Eye (tissue), 1 donor: ENCODE measurements at regions not wholly inside any gene's neighbourhood (a gene's known extent, or its start where the extent isn't known, plus 50 kb on each side); places are given as distances from the start of the nearest gene placed in this dataset.
"Not testable (repeated sequence)": the region's sequence is repeated elsewhere in the genome, so short reads cannot be mapped to it uniquely, and the experiment has no call there.

Experiments used
- DNase-seq: peaks from one replicate; pipeline ENCODE4 v3.0.0-alpha.2; 2015

DNA sequence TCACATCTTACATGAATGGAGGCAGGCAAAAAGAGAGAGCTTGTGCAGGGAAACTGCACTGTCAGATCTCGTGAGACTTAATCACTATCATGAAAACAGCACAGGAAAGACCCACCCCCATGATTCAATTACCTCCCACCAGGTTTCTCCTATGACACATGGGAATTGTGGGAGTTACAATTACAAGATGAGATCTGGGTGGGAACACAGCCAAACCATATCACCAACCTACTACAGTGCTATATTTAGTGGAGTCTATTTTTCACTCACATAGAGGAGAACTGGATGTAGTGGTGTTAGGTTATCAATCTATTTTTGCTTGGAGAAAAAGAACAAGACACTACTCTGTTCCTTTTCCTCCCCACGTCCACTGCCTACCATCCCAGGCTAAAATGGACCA is 276.6 kb downstream of the KCTD12 start:
- DNase-seq = no peak

DNA sequence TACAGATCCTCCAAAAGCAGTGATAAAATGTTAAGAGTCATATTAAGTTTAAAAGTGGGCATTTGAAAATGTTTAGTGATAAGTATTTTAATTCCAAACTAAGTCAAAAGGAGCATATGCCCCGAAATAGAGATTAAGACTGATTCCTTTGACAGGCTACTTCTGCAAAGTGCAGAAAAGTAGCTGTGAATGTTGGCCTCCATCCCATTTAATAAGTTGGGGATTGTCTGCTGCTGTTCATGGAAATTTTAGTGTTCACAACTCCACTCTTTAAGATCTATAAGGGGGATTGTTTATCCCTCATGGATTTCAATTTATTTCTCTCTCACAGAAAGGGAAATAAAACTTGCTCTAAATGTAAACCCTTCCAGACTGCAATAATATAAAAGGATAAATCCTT is 278.3 kb downstream of the KCTD12 start:
- peak; percentile 42 for DNase-seq

DNA sequence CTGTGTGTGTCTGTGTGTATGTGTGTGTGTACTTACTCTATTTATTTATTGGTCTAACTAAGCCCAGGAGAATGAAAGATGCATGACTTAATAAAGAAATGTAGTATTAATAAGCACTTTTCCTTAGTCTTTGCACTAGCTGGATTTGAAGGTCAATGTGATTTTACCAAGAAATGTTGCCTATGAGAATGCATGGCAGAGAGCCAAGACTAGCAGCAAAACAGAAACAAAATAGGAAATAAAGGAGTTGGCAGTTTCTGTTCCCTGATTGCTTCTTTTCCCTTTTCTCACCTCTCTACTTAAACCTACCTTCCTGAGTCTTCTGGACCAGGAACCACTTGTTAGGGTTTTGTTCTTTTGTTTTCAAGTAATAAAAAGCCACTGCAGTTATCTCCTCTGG is 286.1 kb downstream of the KCTD12 start:
- DNase-seq = no peak

DNA sequence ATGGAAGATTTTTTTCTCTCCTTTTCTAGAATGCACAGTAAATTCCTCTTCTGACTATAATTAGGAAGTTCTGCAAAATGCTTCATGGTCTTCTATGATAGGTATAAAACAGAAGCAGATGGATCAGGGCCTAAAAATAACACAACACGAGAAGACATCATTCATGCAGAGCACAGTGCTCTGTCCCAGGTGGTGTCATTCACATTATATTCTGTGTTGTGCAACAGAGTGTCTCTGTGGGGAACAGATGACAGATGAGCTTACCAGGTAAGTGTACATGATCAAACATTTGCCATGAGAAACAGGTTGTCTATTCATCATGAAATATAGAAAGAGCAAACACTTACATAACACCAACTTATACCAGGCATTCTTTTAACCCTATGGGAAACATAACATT is 288.3 kb downstream of the KCTD12 start:
- no peak for DNase-seq

DNA sequence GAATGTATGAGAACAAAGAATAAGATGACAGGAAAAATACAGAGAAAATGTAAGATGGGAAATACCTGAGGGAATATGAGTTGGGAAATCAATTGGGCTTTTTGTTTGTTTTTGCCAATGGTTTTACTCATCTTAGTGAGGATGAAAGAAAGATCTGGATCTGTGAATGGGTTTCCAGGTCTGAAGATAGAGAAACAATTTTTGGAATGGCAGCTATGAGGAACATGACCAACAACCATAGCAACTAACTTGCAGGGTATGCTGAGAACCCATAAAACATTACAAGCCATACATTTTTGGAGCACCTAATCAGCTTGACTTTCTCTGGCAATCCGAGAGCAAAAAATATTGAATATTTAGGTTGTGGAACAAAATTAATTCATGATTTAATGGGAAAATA is 290.0 kb downstream of the KCTD12 start:
- no peak for DNase-seq

DNA sequence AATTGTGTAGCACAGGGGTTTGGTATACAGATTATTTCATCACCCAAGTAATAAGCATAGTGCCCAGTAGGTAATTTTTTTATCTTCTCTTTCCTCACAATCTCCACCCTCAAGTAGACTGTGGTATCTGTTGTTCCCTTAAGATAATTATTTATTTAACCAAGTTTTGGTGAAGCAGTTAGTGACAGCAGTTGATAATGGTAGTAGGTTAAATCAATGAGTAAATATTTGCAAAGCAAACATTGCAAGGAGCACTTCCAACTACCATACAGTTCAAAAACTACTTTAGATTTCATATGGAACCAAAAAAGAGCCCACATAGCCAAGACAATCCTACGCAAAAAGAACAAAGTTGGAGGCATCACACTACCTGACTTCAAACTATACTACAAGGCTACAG is 291.8 kb downstream of the KCTD12 start:
- no peak for DNase-seq

DNA sequence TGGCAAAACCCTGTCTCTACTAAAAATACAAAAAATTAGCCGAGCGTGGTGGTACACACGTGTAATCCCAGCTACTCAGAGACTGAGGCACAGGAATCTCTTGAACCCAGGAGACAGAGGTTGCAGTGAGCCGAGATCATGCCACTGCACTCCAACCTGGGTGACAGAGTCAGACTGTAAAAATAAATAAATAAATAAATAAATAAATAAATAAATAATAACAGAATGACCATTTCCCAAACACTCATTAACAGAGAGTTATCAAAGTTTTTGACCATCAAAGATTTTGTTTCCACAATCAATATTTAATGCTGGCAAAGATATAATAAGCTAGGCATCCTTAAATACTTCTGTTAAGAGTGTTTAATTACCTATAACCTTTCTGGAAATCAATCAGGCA is 299.4 kb downstream of the KCTD12 start:
- DNase-seq = no peak

DNA sequence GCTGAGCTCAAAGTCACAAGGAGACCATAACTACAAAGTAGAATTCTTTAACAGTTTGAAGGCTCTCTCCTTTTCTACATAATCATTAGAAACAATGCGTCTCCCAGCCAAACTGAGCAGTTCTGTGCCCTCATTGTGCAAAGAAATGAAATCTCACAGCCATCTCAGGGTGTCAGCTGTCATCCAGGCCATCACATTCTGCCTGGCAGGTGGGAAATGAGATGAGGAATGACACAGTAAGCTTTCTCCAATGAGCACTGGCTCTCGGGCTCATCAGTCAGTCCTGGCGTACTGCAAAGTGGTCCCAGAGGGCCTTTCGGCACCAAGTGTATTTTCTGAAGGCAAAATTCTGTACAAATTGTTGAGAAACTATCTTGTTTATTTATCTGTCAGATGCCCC is 306.5 kb downstream of the KCTD12 start:
- DNase-seq = no peak

DNA sequence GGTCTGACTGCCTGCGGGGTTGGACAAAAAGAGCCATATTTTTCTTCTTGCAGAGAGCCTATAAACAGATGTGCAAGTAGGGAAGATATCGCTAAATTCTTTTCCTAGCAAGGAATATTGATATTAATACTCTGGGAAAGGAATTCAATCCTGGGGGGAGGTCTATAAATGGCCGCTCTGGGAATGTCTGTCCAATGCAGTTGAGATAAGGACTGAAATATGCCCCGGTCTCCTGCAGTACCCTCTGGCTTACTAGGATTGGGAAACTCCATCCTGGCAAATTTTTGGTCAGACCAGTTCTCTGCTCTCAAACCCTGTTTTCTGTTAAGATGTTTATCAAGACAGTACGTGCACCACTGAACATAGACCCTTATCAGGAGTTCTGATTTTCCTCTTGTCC is 310.6 kb downstream of the KCTD12 start:
- not testable (repeated sequence) for DNase-seq

DNA sequence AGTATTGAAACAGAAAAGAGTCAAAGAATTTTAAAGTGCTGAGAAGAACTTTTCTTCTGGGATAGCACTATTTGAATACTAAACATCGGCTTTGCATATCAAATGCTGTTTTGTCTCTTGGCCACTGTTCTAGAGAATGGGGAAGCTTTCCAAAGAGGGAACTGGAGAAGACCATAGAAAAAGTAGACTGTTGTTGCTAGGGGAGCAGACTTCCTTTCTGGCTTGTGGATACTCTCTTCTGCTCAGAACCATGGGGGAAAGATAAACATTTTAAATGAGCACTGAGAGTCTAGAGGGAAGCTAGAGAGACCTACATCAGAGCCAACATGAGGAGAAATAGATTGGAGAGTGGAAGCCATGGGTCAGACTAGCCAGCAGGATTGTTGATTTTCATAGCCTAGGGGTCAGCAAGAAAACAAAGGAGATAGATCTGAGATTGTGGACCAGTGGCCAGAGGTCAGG is 315.7 kb downstream of the KCTD12 start:
- peak; percentile 31 for DNase-seq

DNA sequence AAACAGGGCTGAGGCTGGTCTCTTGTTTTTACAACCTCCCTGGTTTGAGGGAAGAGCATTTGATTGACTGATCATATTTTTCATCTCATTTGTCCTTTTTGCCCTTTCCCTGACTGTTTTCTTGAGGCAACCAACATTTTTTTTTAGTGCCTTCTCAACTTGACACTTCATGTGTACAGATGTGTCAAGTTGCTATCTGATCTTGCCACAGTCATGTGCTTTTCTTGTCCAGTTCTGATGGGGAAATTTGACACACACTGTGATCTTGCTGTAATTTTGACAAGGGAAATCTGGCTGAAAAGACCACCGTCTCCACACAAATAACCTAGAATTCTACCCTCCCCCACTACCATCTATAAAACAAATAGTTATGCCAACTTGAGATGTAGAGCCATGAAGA is 329.6 kb downstream of the KCTD12 start:
- no peak for DNase-seq

DNA sequence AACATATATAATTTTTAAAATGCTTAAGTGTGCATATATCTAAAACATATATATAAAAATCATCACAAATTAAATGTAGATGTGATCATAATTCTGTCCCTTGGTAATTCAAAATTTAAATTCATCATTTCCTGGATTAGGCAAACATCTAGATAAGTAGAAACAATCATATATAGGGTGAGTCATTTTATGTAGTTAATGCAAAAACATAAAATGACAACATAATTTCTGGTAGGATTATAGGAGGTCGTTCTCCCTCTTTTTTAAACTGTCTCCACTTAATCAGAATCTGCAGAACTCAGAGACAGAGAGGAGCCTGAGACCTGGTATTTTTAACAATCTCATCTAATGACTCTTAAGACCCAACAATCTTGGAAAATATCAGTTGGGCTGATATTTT is 333.4 kb downstream of the KCTD12 start:
- DNase-seq = no peak

DNA sequence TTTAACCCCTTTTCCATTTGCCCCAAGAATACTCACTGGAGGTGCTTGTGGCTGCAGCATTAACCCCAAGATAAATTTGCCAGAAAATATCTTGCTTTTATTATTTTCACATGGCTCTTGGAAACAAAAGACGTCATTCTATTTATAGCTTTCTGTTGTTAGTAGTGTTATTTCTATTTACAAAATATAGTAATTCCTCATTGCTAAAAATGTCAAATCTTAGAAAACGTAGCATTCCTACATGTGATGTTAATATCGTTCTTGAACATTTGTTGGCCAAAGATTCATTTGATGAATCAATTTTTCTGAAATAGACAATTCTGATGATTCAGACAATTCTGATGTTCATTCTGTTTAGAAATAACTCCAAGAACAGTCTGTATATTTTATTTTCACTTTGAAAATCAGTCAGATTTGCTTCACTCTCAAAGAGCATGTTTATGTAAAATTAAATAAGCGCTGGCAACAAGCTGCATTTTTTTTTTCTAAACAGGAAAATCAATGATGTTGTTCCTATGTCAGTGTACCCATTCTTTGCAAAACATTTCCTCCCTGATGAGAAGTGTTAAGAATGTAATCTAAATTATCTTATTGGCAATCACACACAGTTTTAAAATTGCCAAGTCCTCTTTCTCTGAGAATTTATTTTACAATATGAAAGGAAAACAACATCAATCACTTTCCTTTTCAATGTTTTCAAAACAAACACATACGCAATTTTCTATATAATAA is 334.0 kb downstream of the KCTD12 start:
- DNase-seq = peak; percentile 27

DNA sequence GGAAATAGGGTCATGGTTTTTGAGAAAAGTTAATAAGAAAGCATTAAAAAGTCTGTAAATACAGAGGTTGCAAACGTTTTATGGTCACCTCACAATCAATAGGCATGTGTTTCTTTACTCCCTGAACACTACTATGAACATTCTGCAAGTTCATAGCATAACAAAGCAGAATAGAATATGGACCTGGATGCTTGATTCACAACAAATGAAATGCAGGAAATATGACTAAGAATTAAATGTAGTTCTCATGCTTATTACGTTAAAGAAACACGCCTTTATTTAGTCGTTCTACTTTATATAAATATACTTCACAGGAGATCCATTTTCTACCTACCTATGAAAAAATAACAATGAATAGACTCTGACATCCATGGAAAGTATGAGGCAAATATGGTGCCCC is 344.0 kb downstream of the KCTD12 start:
- DNase-seq = no peak

DNA sequence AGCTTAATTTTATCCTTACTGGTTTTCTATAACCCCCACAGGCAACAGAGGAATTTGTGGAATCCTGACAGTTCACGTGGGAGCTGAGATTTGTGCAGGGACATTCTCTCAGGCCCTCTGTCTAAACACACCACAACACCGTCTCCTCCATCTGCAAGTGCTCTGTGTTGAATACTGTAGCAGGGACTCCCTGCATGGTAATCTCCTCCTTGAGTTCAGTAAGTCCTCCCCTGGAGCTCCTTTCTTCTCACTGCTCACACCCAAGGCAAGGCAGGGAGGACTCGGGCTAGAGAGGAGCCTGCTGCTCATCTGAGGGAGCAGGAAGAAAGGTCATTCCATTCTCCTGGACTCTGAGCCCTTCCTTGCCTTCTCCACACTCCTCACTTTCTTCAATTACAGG is 348.2 kb downstream of the KCTD12 start:
- no peak for DNase-seq

DNA sequence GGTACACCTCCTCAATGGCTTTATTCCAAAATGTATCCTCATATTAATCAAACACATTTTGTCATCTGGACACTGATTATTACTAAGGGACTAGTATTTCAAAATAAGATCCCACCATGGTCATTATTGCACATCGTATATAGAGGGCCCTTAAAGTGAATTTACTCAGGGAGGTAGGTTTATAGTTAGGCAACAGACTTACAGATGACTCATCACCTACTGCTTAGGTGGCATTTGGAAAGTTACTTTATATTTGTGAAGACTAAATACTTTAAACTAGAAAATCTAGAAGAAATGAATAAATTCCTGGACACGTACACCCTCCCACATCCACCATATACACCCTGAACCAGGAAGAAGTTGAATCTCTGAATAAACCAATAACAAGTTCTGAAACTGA is 353.0 kb downstream of the KCTD12 start:
- DNase-seq = no peak

DNA sequence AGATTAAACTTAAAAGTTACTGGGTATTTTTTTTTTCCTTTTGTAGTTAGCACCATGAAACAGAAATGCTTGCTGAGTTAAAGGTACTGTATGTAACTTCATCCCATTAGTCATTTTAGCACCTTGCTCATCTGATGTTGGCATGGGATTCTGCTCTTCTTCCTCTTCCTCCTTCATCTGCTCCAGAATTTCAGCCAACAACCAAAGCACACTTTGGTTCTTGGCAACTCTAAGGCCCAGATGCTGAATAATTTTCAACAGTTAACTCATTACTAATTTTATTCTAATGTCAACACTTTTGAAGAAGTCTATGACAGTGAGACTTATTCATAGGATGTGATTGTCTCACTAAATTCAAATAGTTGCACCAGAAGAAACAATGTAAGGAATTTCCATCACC is 359.2 kb downstream of the KCTD12 start:
- DNase-seq = no peak

DNA sequence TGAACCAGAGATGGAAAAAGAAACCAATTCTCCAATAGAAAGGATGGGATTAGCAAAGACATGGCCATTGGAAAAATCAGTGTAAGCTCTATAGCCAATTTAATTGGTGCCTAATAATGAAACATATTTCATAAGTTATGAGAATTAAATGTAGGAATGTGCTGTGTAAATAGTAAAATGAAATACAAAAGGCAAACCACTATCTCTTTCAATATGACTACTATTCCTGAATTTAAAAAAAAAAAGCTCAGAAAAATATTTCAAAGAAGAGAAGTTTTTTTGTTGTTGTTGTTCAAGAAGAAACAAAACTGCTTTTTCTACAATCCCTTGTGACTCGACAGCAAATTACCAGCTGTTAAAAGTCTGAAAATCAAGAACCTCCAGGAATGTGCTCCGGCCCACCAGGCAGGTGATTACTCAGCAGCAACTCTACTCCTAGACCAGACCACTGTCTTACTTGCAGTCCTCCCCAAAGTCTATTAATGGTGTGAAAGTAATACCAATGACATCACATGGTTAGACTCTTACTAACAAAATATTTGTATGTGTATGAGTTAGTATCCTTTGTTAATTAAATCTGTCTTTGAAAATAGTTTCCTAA is 362.4 kb downstream of the KCTD12 start:
- no peak for DNase-seq

DNA sequence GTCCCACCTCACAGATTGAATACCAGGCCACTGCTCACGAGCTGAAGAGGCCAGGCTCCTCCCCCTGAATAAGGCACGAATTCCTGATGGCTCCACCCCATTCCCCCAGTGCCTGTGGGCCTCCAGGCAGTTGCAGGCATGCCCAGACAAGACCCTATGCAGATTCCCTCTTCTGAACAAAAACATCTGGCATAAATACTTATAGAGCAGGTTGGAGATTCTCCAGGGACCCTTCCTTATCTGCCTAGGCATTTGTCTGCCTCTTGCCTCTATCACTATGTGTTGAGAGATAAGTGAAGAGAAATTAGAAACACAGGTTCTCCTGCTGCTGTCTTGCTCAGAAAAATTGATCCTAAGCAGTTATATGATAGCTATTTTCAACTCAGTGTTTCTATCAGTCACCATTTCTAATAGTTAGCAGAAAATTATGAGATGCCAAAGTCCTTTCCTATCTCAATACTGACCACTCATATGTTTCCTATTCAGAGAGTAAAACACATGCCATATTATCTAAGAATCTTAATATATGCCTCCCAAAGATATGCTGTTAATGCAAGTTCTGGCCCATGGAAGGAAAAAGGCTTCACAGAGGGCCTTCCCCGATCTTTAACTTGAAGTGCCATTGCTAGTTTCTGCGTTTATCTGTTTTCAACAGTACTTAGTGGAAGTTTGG is 364.0 kb downstream of the KCTD12 start:
- DNase-seq = no peak

DNA sequence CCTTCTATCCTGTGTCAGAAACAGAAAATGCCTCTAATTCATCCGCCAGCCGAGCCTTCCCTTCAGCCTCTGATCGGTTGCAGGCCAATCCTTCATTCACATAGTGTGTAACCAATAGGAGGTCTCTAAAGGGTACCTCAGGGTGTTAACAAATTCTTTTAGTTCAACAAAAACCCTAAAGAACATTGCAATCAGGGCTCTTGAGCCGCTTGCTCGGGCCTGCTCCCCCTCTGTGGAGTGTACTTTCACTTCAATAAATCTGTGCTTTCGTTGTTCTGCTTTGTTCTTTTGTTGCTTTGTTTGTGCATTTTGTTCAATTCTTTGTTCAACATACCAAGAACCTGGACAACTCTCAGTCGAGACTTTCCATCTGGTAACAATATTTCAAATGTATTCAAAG is 366.5 kb downstream of the KCTD12 start:
- no peak for DNase-seq

DNA sequence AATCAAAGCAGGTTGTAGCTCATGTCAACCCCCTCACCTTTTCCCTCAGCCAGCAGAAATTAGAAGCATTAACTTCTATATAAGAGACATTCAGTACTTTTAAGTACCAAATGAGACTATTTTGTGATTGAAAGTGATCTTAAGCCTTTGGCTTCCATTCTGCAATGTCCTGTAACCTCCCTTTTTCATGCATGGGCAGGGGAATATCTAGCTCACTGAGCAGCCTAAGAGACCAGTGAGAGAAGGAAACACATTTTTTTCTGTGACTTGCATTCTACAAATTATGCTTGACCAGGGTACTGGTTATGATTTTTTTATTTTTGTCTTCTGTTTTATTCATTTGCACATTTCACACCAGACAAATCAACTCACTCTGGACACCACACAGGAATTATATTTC is 369.6 kb downstream of the KCTD12 start:
- no peak for DNase-seq

DNA sequence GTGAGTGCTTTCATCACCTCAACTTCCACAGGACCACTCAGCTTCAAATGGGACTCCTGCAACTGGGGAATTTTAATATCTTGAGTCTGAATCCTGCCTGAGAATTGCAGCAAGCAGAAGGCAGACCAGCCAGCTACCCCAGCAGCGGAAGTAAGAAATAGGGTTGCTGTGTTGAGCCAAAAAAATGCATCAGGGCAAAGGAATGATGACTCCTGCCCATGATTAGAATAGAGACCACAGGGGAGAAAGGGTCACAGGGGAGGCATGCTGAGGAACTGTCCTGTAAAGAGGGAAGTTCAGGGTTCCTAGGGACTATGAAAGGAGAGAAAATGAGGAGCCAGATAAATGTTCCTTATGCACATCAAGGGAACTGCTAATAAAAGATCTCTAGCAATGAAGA is 370.2 kb downstream of the KCTD12 start:
- DNase-seq = no peak

DNA sequence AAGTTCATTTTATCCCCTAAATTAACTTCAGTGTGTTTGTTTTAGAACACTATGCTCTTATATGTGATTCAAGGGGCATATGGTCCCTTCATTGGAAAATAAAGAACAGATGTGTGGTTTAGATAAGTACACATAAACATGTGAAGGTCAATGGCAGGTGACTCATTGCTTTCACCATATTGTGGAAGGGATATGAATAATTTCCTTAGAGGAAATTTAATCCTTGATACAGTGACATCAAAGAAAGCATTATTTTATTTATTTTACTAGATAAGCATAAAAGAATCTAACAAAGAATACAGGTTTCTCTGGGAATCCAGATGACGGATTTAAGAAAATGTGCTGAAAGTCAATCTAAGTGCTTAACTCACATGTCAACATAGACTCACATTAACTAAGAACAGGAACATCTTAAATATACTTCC is 373.5 kb downstream of the KCTD12 start:
- peak; percentile 48 for DNase-seq

DNA sequence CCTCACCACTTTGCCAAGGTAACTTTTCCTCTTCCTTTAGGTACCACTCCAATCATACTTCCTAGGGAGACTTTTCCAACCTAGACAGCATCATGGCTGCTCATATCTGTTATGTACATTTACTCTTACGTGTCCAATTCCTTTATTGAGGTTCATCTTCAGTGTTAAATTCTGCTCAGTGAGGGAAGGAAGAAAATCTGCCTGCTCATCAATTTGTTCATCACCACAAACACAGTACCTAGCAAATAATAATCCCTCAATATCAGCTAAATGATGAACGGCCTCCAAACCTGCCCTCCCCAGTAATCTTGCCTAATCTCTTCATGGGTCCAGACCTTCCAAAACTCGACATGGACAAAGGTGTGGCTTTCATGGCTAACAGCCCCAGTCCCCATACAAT is 380.8 kb downstream of the KCTD12 start:
- DNase-seq = no peak
